ENCODE measurements at regions not wholly inside any gene's neighbourhood (a gene's known extent, or its start where the extent isn't known, plus 50 kb on each side); places are given as distances from the start of the nearest gene placed in this dataset.
"Not testable (repeated sequence)": the region's sequence is repeated elsewhere in the genome, so short reads cannot be mapped to it uniquely, and the experiment has no call there.

- DNase-seq, result no peak
Measured at GRCh38 chr12:17264603-17265002, 658.6 kb upstream of the LMO3 start.

GRCh38 chr12:17239874-17240273, 633.9 kb upstream of the LMO3 start:
- no peak for DNase-seq

- DNase-seq, result no peak
Measured at GRCh38 chr12:17235996-17236395, 630.0 kb upstream of the LMO3 start.

- peak in 9 of 58 donors; percentile 2 to 31 (median 5) for DNase-seq
Measured at GRCh38 chr12:17215759-17216570, 610.0 kb upstream of the LMO3 start.

- DNase-seq, result no peak
Measured at GRCh38 chr12:17214929-17215328, 609.0 kb upstream of the LMO3 start.

- no peak for DNase-seq
Measured at GRCh38 chr12:17206553-17206952, 600.6 kb upstream of the LMO3 start.

GRCh38 chr12:17204289-17205054, 598.5 kb upstream of the LMO3 start:
- peak in 1 of 58 donors; percentile 1 for DNase-seq

GRCh38 chr12:17203497-17203896, 597.5 kb upstream of the LMO3 start:
- peak in 1 of 58 donors; percentile 4 for DNase-seq

- DNase-seq, result no peak
Measured at GRCh38 chr12:17197971-17198370, 592.0 kb upstream of the LMO3 start.

- DNase-seq, result no peak
Measured at GRCh38 chr12:17192721-17193120, 586.8 kb upstream of the LMO3 start.

GRCh38 chr12:17169726-17170471, 563.9 kb upstream of the LMO3 start:
- no peak for DNase-seq

- no peak for DNase-seq
Measured at GRCh38 chr12:17159506-17160300, 553.7 kb upstream of the LMO3 start.

- no peak for DNase-seq
Measured at GRCh38 chr12:17158201-17158600, 552.2 kb upstream of the LMO3 start.

- no peak for DNase-seq
Measured at GRCh38 chr12:17151917-17152316, 546.0 kb upstream of the LMO3 start.

- DNase-seq, result no peak
Measured at GRCh38 chr12:17148706-17149105, 542.7 kb upstream of the LMO3 start.

- no peak for DNase-seq
Measured at GRCh38 chr12:17142856-17143255, 536.9 kb upstream of the LMO3 start.

- no peak for DNase-seq
Measured at GRCh38 chr12:17139931-17140330, 534.0 kb upstream of the LMO3 start.

GRCh38 chr12:17137396-17137795, 531.4 kb upstream of the LMO3 start:
- no peak for DNase-seq

GRCh38 chr12:17134315-17134714, 528.4 kb upstream of the LMO3 start:
- DNase-seq, result no peak

GRCh38 chr12:17132336-17132735, 526.4 kb upstream of the LMO3 start:
- no peak for DNase-seq

GRCh38 chr12:17116538-17116937, 510.6 kb upstream of the LMO3 start:
- DNase-seq, result not testable (repeated sequence)

Data from anterior cingulate cortex (tissue), 58 donors.